ENCODE measurements at regions not wholly inside any gene's neighbourhood (a gene's known extent, or its start where the extent isn't known, plus 50 kb on each side); places are given as distances from the start of the nearest gene placed in this dataset.

GRCh38 chr20:57881466-57882385, 171.9 kb upstream of the PMEPA1 start:
- TF ChIP-seq JUNB (IDR thresholded peaks at IDR 0.05) (no peak), POLR2A (IDR thresholded peaks at IDR 0.05; ENCODE audit: low read length) (no peak), HOXA7 (CRISPR knock-in tag; IDR thresholded peaks at IDR 0.05) (no peak), JUN (IDR thresholded peaks at IDR 0.05) (no peak), RCOR1 (IDR thresholded peaks at IDR 0.05; ENCODE audit: low read depth, low read length) (no peak), CEBPB (IDR thresholded peaks at IDR 0.05) (no peak), USF2 (IDR thresholded peaks at IDR 0.05) (no peak), PBX3 (IDR thresholded peaks at IDR 0.05) (no peak), RFX5 (IDR thresholded peaks at IDR 0.05) (no peak)
- TF ChIP-seq, protein P1, sequence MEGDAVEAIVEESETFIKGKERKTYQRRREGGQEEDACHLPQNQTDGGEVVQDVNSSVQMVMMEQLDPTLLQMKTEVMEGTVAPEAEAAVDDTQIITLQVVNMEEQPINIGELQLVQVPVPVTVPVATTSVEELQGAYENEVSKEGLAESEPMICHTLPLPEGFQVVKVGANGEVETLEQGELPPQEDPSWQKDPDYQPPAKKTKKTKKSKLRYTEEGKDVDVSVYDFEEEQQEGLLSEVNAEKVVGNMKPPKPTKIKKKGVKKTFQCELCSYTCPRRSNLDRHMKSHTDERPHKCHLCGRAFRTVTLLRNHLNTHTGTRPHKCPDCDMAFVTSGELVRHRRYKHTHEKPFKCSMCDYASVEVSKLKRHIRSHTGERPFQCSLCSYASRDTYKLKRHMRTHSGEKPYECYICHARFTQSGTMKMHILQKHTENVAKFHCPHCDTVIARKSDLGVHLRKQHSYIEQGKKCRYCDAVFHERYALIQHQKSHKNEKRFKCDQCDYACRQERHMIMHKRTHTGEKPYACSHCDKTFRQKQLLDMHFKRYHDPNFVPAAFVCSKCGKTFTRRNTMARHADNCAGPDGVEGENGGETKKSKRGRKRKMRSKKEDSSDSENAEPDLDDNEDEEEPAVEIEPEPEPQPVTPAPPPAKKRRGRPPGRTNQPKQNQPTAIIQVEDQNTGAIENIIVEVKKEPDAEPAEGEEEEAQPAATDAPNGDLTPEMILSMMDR (IDR thresholded peaks at IDR 0.05) = no peak

All from A549 (cell line).